H9 (cell line): ENCODE measurements at regions not wholly inside any gene's neighbourhood (a gene's known extent, or its start where the extent isn't known, plus 50 kb on each side); places are given as distances from the start of the nearest gene placed in this dataset.

ENCODE experiments used
- DNase-seq: peaks from one replicate; pipeline ENCODE4 v3.0.0-alpha.2; 2017
- H2AFZ ChIP-seq: one replicate; pipeline ENCODE4 v1.6.1; 2013; ENCODE audit warnings: mild to moderate bottlenecking, low read length, control low read depth, moderate library complexity
- H2AK5ac ChIP-seq: 2 replicates; pipeline ENCODE4 v1.6.1; 2013; ENCODE audit warnings: low read length, control low read depth, mixed read lengths; ENCODE audit not compliant: insufficient read length
- H2BK120ac ChIP-seq: one replicate; pipeline ENCODE4 v1.6.1; 2013; ENCODE audit warnings: low read depth, mild to moderate bottlenecking, low read length, control low read depth, inconsistent platforms; ENCODE audit not compliant: poor library complexity, severe bottlenecking
- H2BK12ac ChIP-seq: 2 replicates; pipeline ENCODE4 v1.6.1; 2013; ENCODE audit warnings: low read length, control low read depth, mixed read lengths, low read depth; ENCODE audit not compliant: insufficient read length
- H2BK15ac ChIP-seq: 2 replicates; pipeline ENCODE4 v1.6.1; 2013; ENCODE audit warnings: low read depth, low read length, control low read depth
- H2BK20ac ChIP-seq: one replicate; pipeline ENCODE4 v1.6.1; 2013; ENCODE audit warnings: low read depth, mild to moderate bottlenecking, low read length, control low read depth, inconsistent platforms; ENCODE audit not compliant: poor library complexity, severe bottlenecking
- H2BK5ac ChIP-seq: 2 replicates; pipeline ENCODE4 v1.6.1; 2013; ENCODE audit warnings: low read length, control low read depth, mixed read lengths; ENCODE audit not compliant: insufficient read length
- H3K14ac ChIP-seq: 2 replicates; pipeline ENCODE4 v1.6.1; 2013; ENCODE audit warnings: low read length, control low read depth; ENCODE audit not compliant: insufficient read depth
- H3K18ac ChIP-seq: 2 replicates; pipeline ENCODE4 v1.6.1; 2013; ENCODE audit warnings: low read depth, mild to moderate bottlenecking, mixed read lengths, low read length, control low read depth; ENCODE audit not compliant: insufficient read length
- H3K23ac ChIP-seq: 2 replicates; pipeline ENCODE4 v1.6.1; 2013; ENCODE audit warnings: low read length, control low read depth, mixed read lengths, low read depth; ENCODE audit not compliant: insufficient read length
- H3K23me2 ChIP-seq: 2 replicates; pipeline ENCODE4 v1.6.1; 2013; ENCODE audit warnings: low read depth, mild to moderate bottlenecking, mixed read lengths, low read length, control low read depth; ENCODE audit not compliant: insufficient read length, poor library complexity, severe bottlenecking
- H3K27ac ChIP-seq: 2 replicates; pipeline ENCODE4 v1.5.1; 2013; ENCODE audit warnings: low read length, control low read depth, mixed read lengths, low read depth; ENCODE audit not compliant: insufficient read length
- H3K27me3 ChIP-seq: 2 replicates; pipeline ENCODE4 v1.6.1; 2013; ENCODE audit warnings: low read length, control low read depth, inconsistent platforms; ENCODE audit not compliant: insufficient read depth
- H3K4ac ChIP-seq: 2 replicates; pipeline ENCODE4 v1.6.1; 2013; ENCODE audit warnings: low read depth, mild to moderate bottlenecking, control low read depth, inconsistent platforms, low read length, moderate library complexity
- H3K4me1 ChIP-seq: 2 replicates; pipeline ENCODE4 v1.6.1; 2013; ENCODE audit warnings: low read length, control low read depth, inconsistent platforms; ENCODE audit not compliant: insufficient read depth
- H3K4me2 ChIP-seq: 2 replicates; pipeline ENCODE4 v1.6.1; 2013; ENCODE audit warnings: low read length, control low read depth, mixed read lengths; ENCODE audit not compliant: insufficient read length, insufficient read depth
- H3K56ac ChIP-seq: 2 replicates; pipeline ENCODE4 v1.6.1; 2013; ENCODE audit warnings: low read depth, mild to moderate bottlenecking, mixed read lengths, low read length, control low read depth; ENCODE audit not compliant: insufficient read length
- H3K79me1 ChIP-seq: 2 replicates; pipeline ENCODE4 v1.6.1; 2013; ENCODE audit warnings: low read depth, mild to moderate bottlenecking, moderate library complexity, low read length, control low read depth, inconsistent platforms; ENCODE audit not compliant: insufficient read depth, poor library complexity, severe bottlenecking
- H3K79me2 ChIP-seq: 2 replicates; pipeline ENCODE4 v1.6.1; 2013; ENCODE audit warnings: low read length, control low read depth, inconsistent platforms; ENCODE audit not compliant: insufficient read depth
- H3K9ac ChIP-seq: 2 replicates; pipeline ENCODE4 v1.6.1; 2013; ENCODE audit warnings: low read length, control low read depth, mixed read lengths; ENCODE audit not compliant: insufficient read length; ENCODE audit errors: extremely low read depth
- H3K9me3 ChIP-seq: one replicate; pipeline ENCODE4 v1.6.1; 2013; ENCODE audit warnings: low read depth, low read length, inconsistent platforms; ENCODE audit not compliant: control insufficient read depth
- H3T11ph ChIP-seq: one replicate; pipeline ENCODE4 v1.6.1; 2013; ENCODE audit warnings: mild to moderate bottlenecking, low read length, control low read depth, inconsistent platforms
- H4K20me1 ChIP-seq: one replicate; pipeline ENCODE4 v1.6.1; 2013; ENCODE audit not compliant: control insufficient read depth, insufficient read length, insufficient read depth
- H4K5ac ChIP-seq: 2 replicates; pipeline ENCODE4 v1.6.1; 2013; ENCODE audit warnings: low read depth, mild to moderate bottlenecking, mixed read lengths, low read length, control low read depth; ENCODE audit not compliant: insufficient read length
- H4K8ac ChIP-seq: replicated peaks from 2 replicates; pipeline ENCODE4 v1.6.1; 2013; ENCODE audit warnings: low read length, control low read depth, mixed read lengths, low read depth; ENCODE audit not compliant: insufficient read length
- H4K91ac ChIP-seq: 2 replicates; pipeline ENCODE4 v1.6.1; 2013; ENCODE audit warnings: low read depth, mild to moderate bottlenecking, moderate library complexity, mixed read lengths, low read length, control low read depth; ENCODE audit not compliant: insufficient read length
- H3K27ac Mint-ChIP-seq, 3 experiments: 2 replicates in 2 of 3; 3 replicates in 1 of 3; pipeline ENCODE4 v1.8.0; 2020 to 2021; ENCODE audit warnings: mixed read lengths in 3 of 3, mild to moderate bottlenecking in 1 of 3, moderate library complexity in 1 of 3
- H3K27me3 Mint-ChIP-seq: 2 replicates; pipeline ENCODE4 v1.8.0; 2021; ENCODE audit warnings: low read depth, mild to moderate bottlenecking, moderate library complexity, mixed read lengths
- H3K36me3 Mint-ChIP-seq, 3 experiments: 2 replicates in 2 of 3; 3 replicates in 1 of 3; pipeline ENCODE4 v1.8.0; 2020 to 2021; ENCODE audit warnings: low read depth in 3 of 3, mixed read lengths in 3 of 3; ENCODE audit not compliant: insufficient read depth in 1 of 3
- H3K4me1 Mint-ChIP-seq, 2 experiments: 2 replicates each; pipeline ENCODE4 v1.8.0; 2020; ENCODE audit warnings: mixed read lengths in 2 of 2
- H3K4me3 Mint-ChIP-seq, 2 experiments: 2 replicates in 1 of 2; 3 replicates in 1 of 2; pipeline ENCODE4 v1.8.0; 2020 to 2021; ENCODE audit warnings: mild to moderate bottlenecking in 2 of 2, mixed read lengths in 2 of 2, moderate library complexity in 1 of 2
- H3K9me3 Mint-ChIP-seq, 2 experiments: 2 replicates in 1 of 2; 3 replicates in 1 of 2; pipeline ENCODE4 v1.8.0; 2020; ENCODE audit warnings: mild to moderate bottlenecking in 2 of 2, mixed read lengths in 2 of 2, moderate library complexity in 1 of 2
- WGBS: extraction: QIAGEN DNeasy Blood & Tissue Kit; methylation state at CpG from one replicate; pipeline ENCODE4 v1.1.7; 2013; ENCODE audit warnings: missing lambda C conversion rate, low lambda C conversion rate, mixed read lengths; ENCODE audit not compliant: insufficient read length; ENCODE audit errors: extremely low coverage; 5-methylcytosine and 5-hydroxymethylcytosine counted together
- TF ChIP-seq, protein P1 (sequence below): fragments of 200-600 bp; sonication (generic); conservative IDR thresholded peaks from 3 replicates; pipeline ENCODE4 v1.8.0; 2021; ENCODE audit warnings: antibody characterized with exemption, mild to moderate bottlenecking

DNA sequence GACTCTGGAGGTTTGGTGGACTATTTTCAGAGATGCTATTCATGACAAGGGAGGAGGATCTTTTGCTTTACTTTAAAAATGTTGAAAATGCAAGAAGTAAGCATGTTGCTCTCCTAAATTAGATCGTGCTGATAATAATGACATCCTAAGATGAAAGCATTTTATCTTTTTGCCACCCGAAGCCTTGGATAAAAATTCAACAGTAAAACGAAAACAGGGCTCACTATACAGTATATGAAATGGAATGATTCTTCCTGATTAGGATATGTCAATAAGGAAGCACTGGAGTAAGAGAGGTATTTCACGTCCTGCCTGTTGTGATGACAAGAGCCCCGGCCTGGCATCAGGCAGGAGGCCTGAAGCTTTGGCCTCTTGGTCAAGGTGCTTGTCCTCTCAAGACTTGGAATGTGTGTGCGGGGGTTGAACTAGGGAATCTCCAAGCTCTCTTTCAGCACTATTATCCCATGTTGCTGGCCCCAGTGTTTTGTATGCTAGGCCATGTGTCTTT, 306.0 kb downstream of the MTX2 start:
- H3K4me2 ChIP-seq, result no peak overlapping the region
- H4K5ac ChIP-seq, result no peak overlapping the region
- H3K27ac Mint-ChIP-seq, result no peak overlapping the region

More for the DNA sequence above, 306.0 kb downstream of the MTX2 start:
- no peaks in the 10 kb centered on the region for H3K4me1 ChIP-seq
- H3T11ph ChIP-seq, result no peak overlapping the region
- DNase-seq, result no peak
- H3K23ac ChIP-seq, result no peak overlapping the region
- no peak overlapping the region for H4K91ac ChIP-seq
- no peaks in the 10 kb centered on the region for H3K9me3 ChIP-seq
- TF ChIP-seq, protein P1, sequence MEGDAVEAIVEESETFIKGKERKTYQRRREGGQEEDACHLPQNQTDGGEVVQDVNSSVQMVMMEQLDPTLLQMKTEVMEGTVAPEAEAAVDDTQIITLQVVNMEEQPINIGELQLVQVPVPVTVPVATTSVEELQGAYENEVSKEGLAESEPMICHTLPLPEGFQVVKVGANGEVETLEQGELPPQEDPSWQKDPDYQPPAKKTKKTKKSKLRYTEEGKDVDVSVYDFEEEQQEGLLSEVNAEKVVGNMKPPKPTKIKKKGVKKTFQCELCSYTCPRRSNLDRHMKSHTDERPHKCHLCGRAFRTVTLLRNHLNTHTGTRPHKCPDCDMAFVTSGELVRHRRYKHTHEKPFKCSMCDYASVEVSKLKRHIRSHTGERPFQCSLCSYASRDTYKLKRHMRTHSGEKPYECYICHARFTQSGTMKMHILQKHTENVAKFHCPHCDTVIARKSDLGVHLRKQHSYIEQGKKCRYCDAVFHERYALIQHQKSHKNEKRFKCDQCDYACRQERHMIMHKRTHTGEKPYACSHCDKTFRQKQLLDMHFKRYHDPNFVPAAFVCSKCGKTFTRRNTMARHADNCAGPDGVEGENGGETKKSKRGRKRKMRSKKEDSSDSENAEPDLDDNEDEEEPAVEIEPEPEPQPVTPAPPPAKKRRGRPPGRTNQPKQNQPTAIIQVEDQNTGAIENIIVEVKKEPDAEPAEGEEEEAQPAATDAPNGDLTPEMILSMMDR, result no peak
- no peaks in the 10 kb centered on the region for H3K9me3 Mint-ChIP-seq
- no peak overlapping the region for H3K4me3 Mint-ChIP-seq
- WGBS, result no CpG with 5 or more reads among the region's 6 CpGs
- H3K27ac ChIP-seq, result no peak overlapping the region
- H3K79me2 ChIP-seq, result no peaks in the 10 kb centered on the region
- no peak overlapping the region for H4K8ac ChIP-seq
- no peaks in the 10 kb centered on the region for H4K20me1 ChIP-seq
- no peak overlapping the region for H2BK20ac ChIP-seq
- no peak overlapping the region for H3K56ac ChIP-seq
- no peak overlapping the region for H2BK12ac ChIP-seq
- no peak overlapping the region for H2AFZ ChIP-seq
- H3K9ac ChIP-seq, result no peak overlapping the region
- no peak overlapping the region for H2BK120ac ChIP-seq
- no peak overlapping the region for H2BK5ac ChIP-seq
- no peak overlapping the region for H3K4ac ChIP-seq
- H3K36me3 Mint-ChIP-seq, result no peaks in the 10 kb centered on the region
- H3K4me1 Mint-ChIP-seq, result no peaks in the 10 kb centered on the region
- no peak overlapping the region for H2AK5ac ChIP-seq
- H3K23me2 ChIP-seq, result no peaks in the 10 kb centered on the region
- no peak overlapping the region for H2BK15ac ChIP-seq
- no peak overlapping the region; the same call in 1 of the 2 replicates for H3K14ac ChIP-seq
- H3K18ac ChIP-seq, result no peak overlapping the region
- H3K27me3 Mint-ChIP-seq, result peaks cover 11% of the 10 kb centered on the region
- H3K27me3 ChIP-seq, result no peaks in the 10 kb centered on the region
- no peaks in the 10 kb centered on the region for H3K79me1 ChIP-seq
